ENCODE measurements at regions not wholly inside any gene's neighbourhood (a gene's known extent, or its start where the extent isn't known, plus 50 kb on each side); places are given as distances from the start of the nearest gene placed in this dataset.
A peak's percentile ranks its signal among the peaks of the same experiment; 100 is the strongest.
"Not testable (repeated sequence)": the region's sequence is repeated elsewhere in the genome, so short reads cannot be mapped to it uniquely, and the experiment has no call there.

GRCh38 chr2:10196110-10196892 is 73.8 kb downstream of the RRM2 start:
- no peaks in the 10 kb centered on the region for H3K4me1 Mint-ChIP-seq (ENCODE audit: low read depth)
- H3K36me3 Mint-ChIP-seq (ENCODE audit: insufficient read depth), result peaks cover 6% of the 10 kb centered on the region
- peaks cover 7% of the 10 kb centered on the region for H3K9me3 Mint-ChIP-seq (ENCODE audit: low read depth)
- no peak for DNase-seq (ENCODE audit: low spot score, unreplicated experiment)
- H3K27ac Mint-ChIP-seq, result no peak overlapping the region
- no peaks in the 10 kb centered on the region for H3K27me3 Mint-ChIP-seq
- no peak for TF ChIP-seq CTCF (IDR thresholded peaks at IDR 0.05; ENCODE audit: unreplicated experiment)
- H3K4me3 Mint-ChIP-seq (ENCODE audit: low read depth), result no peak overlapping the region

- Mint-ChIP-seq H3K9me3 (ENCODE audit: low read depth) (peaks cover 7% of the 10 kb centered on the region), H3K4me3 (ENCODE audit: low read depth) (no peak overlapping the region), H3K27me3 (no peaks in the 10 kb centered on the region), H3K36me3 (ENCODE audit: insufficient read depth) (peaks cover 6% of the 10 kb centered on the region), H3K4me1 (ENCODE audit: low read depth) (no peaks in the 10 kb centered on the region), H3K27ac (no peak overlapping the region)
- no peak for DNase-seq (ENCODE audit: low spot score, unreplicated experiment)
- TF ChIP-seq CTCF (IDR thresholded peaks at IDR 0.05; ENCODE audit: unreplicated experiment), result no peak
Observed at GRCh38 chr2:10196948-10197696, 74.6 kb downstream of the RRM2 start.

GRCh38 chr2:10197697-10198076 is 75.1 kb downstream of the RRM2 start:
- no peak overlapping the region for H3K27ac Mint-ChIP-seq

GRCh38 chr2:10198482-10198881 is 75.9 kb downstream of the RRM2 start:
- H3K27ac Mint-ChIP-seq, result peak overlapping the region; percentile 2
- DNase-seq (ENCODE audit: low spot score, unreplicated experiment); H3K9me3 Mint-ChIP-seq (ENCODE audit: low read depth); H3K4me3 Mint-ChIP-seq (ENCODE audit: low read depth); H3K4me1 Mint-ChIP-seq (ENCODE audit: low read depth); H3K27me3 Mint-ChIP-seq; H3K36me3 Mint-ChIP-seq (ENCODE audit: insufficient read depth): not testable (repeated sequence)

More at GRCh38 chr2:10197697-10198076, 75.1 kb downstream of the RRM2 start:
- Mint-ChIP-seq H3K4me3 (ENCODE audit: low read depth) (no peak overlapping the region), H3K4me1 (ENCODE audit: low read depth) (no peaks in the 10 kb centered on the region), H3K9me3 (ENCODE audit: low read depth) (peaks cover 7% of the 10 kb centered on the region), H3K27me3 (peaks cover 2% of the 10 kb centered on the region), H3K36me3 (ENCODE audit: insufficient read depth) (peaks cover 6% of the 10 kb centered on the region)
- DNase-seq (ENCODE audit: low spot score, unreplicated experiment), result no peak
- TF ChIP-seq CTCF (IDR thresholded peaks at IDR 0.05; ENCODE audit: unreplicated experiment), result no peak

- peaks cover 6% of the 10 kb centered on the region for H3K36me3 Mint-ChIP-seq (ENCODE audit: insufficient read depth)
- no peak overlapping the region for H3K27ac Mint-ChIP-seq
- no peak for DNase-seq (ENCODE audit: low spot score, unreplicated experiment)
- peaks cover 7% of the 10 kb centered on the region for H3K27me3 Mint-ChIP-seq
- peaks cover 2% of the 10 kb centered on the region for H3K4me1 Mint-ChIP-seq (ENCODE audit: low read depth)
- peaks cover 7% of the 10 kb centered on the region for H3K9me3 Mint-ChIP-seq (ENCODE audit: low read depth)
- no peak for TF ChIP-seq CTCF (IDR thresholded peaks at IDR 0.05; ENCODE audit: unreplicated experiment)
- H3K4me3 Mint-ChIP-seq (ENCODE audit: low read depth), result no peak overlapping the region
Observed at GRCh38 chr2:10201201-10201600, 78.7 kb downstream of the RRM2 start.

Data from progenitor cell of endocrine pancreas (in vitro differentiated cells).